CD4-positive, alpha-beta memory T cell (primary cell): ENCODE measurements at regions not wholly inside any gene's neighbourhood (a gene's known extent, or its start where the extent isn't known, plus 50 kb on each side); places are given as distances from the start of the nearest gene placed in this dataset.
"Not testable (repeated sequence)": the region's sequence is repeated elsewhere in the genome, so short reads cannot be mapped to it uniquely, and the experiment has no call there.

ENCODE experiments used
- CTCF ChIA-PET: fragments of 350-600 bp; sonication (Branson Sonifier 250); formaldehyde crosslinking; loops from one replicate; lab custom pipeline; 2021; ENCODE audit warnings: inconsistent platforms; ENCODE audit not compliant: partially characterized antibody; lab: Charles Lee
- POLR2A ChIA-PET: fragments of 350-600 bp; sonication (Branson Sonifier 250); formaldehyde crosslinking; loops from one replicate; lab custom pipeline; 2021; ENCODE audit not compliant: partially characterized antibody; lab: Charles Lee
- DNase-seq, 5 donors: peaks; one replicate each; pipeline versions ENCODE4 v3.0.0 to v3.0.0-alpha.2; 2020 to 2022; ENCODE audit warnings: mixed read lengths in 1 of 5
- H3K27ac ChIP-seq: one replicate; pipeline ENCODE4 v1.7.0; 2013; ENCODE audit warnings: low read depth, low read length
- H3K27me3 ChIP-seq: 2 replicates; pipeline ENCODE4 v1.7.0; 2013; ENCODE audit warnings: mild to moderate bottlenecking, low read length, moderate library complexity; ENCODE audit not compliant: insufficient read depth
- H3K36me3 ChIP-seq: 2 replicates; pipeline ENCODE4 v1.7.0; 2013; ENCODE audit warnings: mild to moderate bottlenecking, low read length, moderate library complexity; ENCODE audit not compliant: insufficient read depth
- H3K4me1 ChIP-seq: 2 replicates; pipeline ENCODE4 v1.7.0; 2013; ENCODE audit warnings: mild to moderate bottlenecking, low read length, moderate library complexity; ENCODE audit not compliant: insufficient read depth
- H3K4me3 ChIP-seq, 2 donors: one replicate each; pipeline ENCODE4 v1.7.0; 2013; ENCODE audit warnings: low read length in 2 of 2, mild to moderate bottlenecking in 1 of 2
- H3K9me3 ChIP-seq, 2 donors: one replicate each; pipeline ENCODE4 v1.7.0; 2013; ENCODE audit warnings: low read length in 2 of 2, control low read depth in 1 of 2; ENCODE audit not compliant: control insufficient read depth in 1 of 2
- H3K27ac Mint-ChIP-seq, 7 donors: one replicate each; pipeline ENCODE4 v1.8.0; 2020 to 2021; ENCODE audit warnings: mixed read lengths in 7 of 7, mild to moderate bottlenecking in 6 of 7, inconsistent platforms in 3 of 7, moderate library complexity in 3 of 7
- H3K27me3 Mint-ChIP-seq, 2 donors: one replicate each; pipeline ENCODE4 v1.8.0; 2020 to 2021; ENCODE audit warnings: mixed read lengths in 2 of 2
- H3K36me3 Mint-ChIP-seq, 2 donors: one replicate each; pipeline ENCODE4 v1.8.0; 2020 to 2021; ENCODE audit warnings: mixed read lengths in 2 of 2, inconsistent platforms in 1 of 2, mild to moderate bottlenecking in 1 of 2
- H3K4me1 Mint-ChIP-seq, 4 donors: one replicate each; pipeline ENCODE4 v1.8.0; 2020 to 2021; ENCODE audit warnings: mixed read lengths in 4 of 4, mild to moderate bottlenecking in 1 of 4
- H3K4me3 Mint-ChIP-seq, 8 donors: one replicate each; pipeline ENCODE4 v1.8.0; 2020 to 2021; ENCODE audit warnings: mixed read lengths in 8 of 8, mild to moderate bottlenecking in 7 of 8, moderate library complexity in 6 of 8, inconsistent platforms in 3 of 8
- H3K9me3 Mint-ChIP-seq, 8 donors: one replicate each; pipeline ENCODE4 v1.8.0; 2020 to 2021; ENCODE audit warnings: mixed read lengths in 8 of 8, mild to moderate bottlenecking in 5 of 8, inconsistent platforms in 3 of 8, moderate library complexity in 1 of 8
- intact Hi-C: fragments of 100-400 bp; cut with micrococcal nuclease; formaldehyde crosslinking; loops from one replicate; pipeline ENCODE4 v1.15.1; 2023

GRCh38 chr2:131673400-131674173, 145.9 kb downstream of the CCDC74A start:
- Mint-ChIP-seq H3K27me3 (peaks cover 6 to 18% of the 10 kb centered on the region in 2 donors), H3K4me1 (peaks cover 4 to 7% (median 5%) of the 10 kb centered on the region in 4 donors), H3K4me3 (peak overlapping the region; percentile 44 to 78 (median 70)), H3K27ac (no peak overlapping the region), H3K9me3 (peaks cover 0 to 5% (median 0%) of the 10 kb centered on the region in 8 donors), H3K36me3 (no peaks in the 10 kb centered on the region)
- DNase-seq = peak; percentile 39 to 66 (median 52)
- ChIA-PET CTCF (interaction anchor here (0.7 to 3.9 kb wide), 13 partner anchors 9 to 579 kb away, joined by 3 to 72 read pairs (median 9); partner anchors contain the start of gene MZT2A), POLR2A (interaction anchor here (1.2 to 2.5 kb wide), 4 partner anchors 9 to 520 kb away, joined by 4 to 16 read pairs (median 5); partner anchors contain the start of gene MZT2A)
- Histone ChIP-seq H3K9me3 (no peaks in the 10 kb centered on the region), H3K27ac (no peak overlapping the region), H3K27me3 (peaks cover 12% of the 10 kb centered on the region), H3K4me3 (no peak overlapping the region), H3K36me3 (no peaks in the 10 kb centered on the region), H3K4me1 (peaks cover 17% of the 10 kb centered on the region)
- intact Hi-C loops = loop anchor here (1.0 kb wide), 1 partner anchor 260 kb away; no protein-coding TSS in a partner anchor

DNA sequence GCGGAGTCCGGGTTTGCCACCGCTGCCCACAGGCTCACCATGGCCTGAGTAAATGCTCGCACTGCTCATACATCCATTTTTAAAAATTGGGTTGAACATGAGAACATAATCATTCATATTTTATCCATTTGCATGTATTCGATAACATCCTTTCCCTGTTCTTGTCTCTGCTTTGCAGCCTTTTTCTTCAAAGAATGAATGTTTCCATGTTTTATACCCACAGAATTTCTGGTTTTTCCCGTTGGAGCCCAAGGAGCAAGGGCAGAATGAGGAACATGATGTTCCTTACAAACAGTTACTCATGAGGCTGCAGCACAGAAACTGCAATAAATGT, 146.5 kb downstream of the CCDC74A start:
- no peak overlapping the region for H3K27ac ChIP-seq
- H3K4me1 ChIP-seq = peaks cover 17% of the 10 kb centered on the region
- Mint-ChIP-seq H3K4me1 (peaks cover 4 to 7% (median 5%) of the 10 kb centered on the region in 4 donors), H3K9me3 (no peaks in the 10 kb centered on the region), H3K4me3 (peak overlapping the region; percentile 35 to 78 (median 67)), H3K27me3 (peaks cover 3 to 18% of the 10 kb centered on the region in 2 donors), H3K27ac (no peak overlapping the region), H3K36me3 (no peaks in the 10 kb centered on the region)
- DNase-seq = no peak
- ChIA-PET POLR2A (interaction anchor here (1.5 to 2.5 kb wide), 3 partner anchors 8 to 182 kb away, joined by 5 to 16 read pairs (median 5); partner anchors contain the start of gene MZT2A), CTCF (interaction anchor here (0.8 to 3.9 kb wide), 11 partner anchors 8 to 580 kb away, joined by 3 to 72 read pairs (median 9); no protein-coding TSS in a partner anchor)
- no peak overlapping the region for H3K4me3 ChIP-seq
- no peaks in the 10 kb centered on the region for H3K9me3 ChIP-seq
- intact Hi-C loops = no loop called here
- H3K27me3 ChIP-seq = peaks cover 12% of the 10 kb centered on the region
- H3K36me3 ChIP-seq = no peaks in the 10 kb centered on the region

GRCh38 chr2:131681611-131682121, 154.0 kb downstream of the CCDC74A start:
- peak overlapping the region; percentile 31 for H3K27ac ChIP-seq
- not testable (repeated sequence) for H3K27me3 ChIP-seq, H3K36me3 Mint-ChIP-seq, H3K9me3 Mint-ChIP-seq, H3K36me3 ChIP-seq, H3K27me3 Mint-ChIP-seq, DNase-seq, H3K9me3 ChIP-seq
- peak overlapping the region; percentile 85 to 95 (median 90) for H3K4me3 Mint-ChIP-seq
- peak overlapping the region; percentile 51 to 61 for H3K4me3 ChIP-seq
- intact Hi-C loops = loop anchor here (5.0 kb wide), 1 partner anchor 954 kb away; the partner anchor contains the start of gene GPR148
- H3K4me1 Mint-ChIP-seq = peaks cover 30 to 49% (median 31%) of the 10 kb centered on the region in 4 donors
- ChIA-PET POLR2A (interaction anchor here (1.3 to 1.9 kb wide), 3 partner anchors 9 to 577 kb away, joined by 5 to 16 read pairs (median 12); partner anchors contain the start of genes MZT2A and PLEKHB2), CTCF (interaction anchor here (1.8 to 2.7 kb wide), 4 partner anchors 9 to 189 kb away, joined by 6 to 72 read pairs (median 12); partner anchors contain the start of gene MZT2A)
- H3K27ac Mint-ChIP-seq = peak overlapping the region in 4 of 7 donors; percentile 13 to 86 (median 54)
- peaks cover 25% of the 10 kb centered on the region for H3K4me1 ChIP-seq

DNA sequence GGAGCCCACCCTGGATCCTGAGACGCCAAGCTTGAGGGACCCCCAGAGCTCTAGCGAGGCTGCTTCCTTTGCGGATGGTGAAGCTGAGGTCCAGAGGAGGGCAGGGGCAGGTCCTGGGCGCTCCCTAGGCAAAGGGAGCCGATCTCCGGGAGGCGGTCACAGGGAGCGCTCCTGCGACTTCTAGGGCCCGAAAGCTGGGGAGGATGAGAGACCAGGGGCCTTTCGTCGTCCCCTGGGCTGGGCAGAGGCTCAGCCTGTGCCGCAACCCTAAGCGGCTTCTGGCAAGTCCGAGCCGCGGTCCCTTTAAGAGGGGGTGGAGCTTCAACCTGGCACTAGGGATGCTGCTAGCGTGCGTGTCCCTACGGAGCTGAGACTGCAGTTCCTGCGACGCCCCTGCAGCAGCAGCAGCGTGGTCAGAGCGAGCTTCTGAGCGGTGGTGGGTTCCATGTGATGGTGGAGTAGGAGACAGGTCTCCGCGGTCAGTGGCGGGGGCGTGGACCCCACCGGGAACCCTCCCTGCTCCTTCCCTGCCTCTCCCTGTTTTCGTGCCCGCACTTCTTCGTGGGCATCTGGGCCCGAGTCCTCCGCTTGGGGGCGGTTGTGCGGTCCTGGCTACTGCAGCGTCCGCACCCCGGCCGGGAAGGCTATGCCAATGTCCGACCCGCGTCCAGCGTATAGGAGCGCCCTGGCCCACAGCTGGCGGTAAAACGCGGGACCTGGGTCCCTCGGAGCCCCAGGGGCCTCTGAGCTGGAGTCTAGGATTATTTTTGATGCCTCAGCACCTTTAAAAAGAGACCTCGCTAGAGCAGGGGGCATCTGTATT, 154.6 kb downstream of the CCDC74A start:
- H3K27me3 ChIP-seq = no peaks in the 10 kb centered on the region
- peak; percentile 49 to 79 (median 63) for DNase-seq
- Mint-ChIP-seq H3K9me3 (no peaks in the 10 kb centered on the region), H3K27ac (peak overlapping the region; percentile 51 to 93 (median 89)), H3K4me1 (peaks cover 32 to 49% (median 33%) of the 10 kb centered on the region in 4 donors), H3K27me3 (no peaks in the 10 kb centered on the region), H3K4me3 (peak overlapping the region; percentile 85 to 95 (median 90)), H3K36me3 (peaks cover 0 to 5% of the 10 kb centered on the region in 2 donors)
- H3K4me1 ChIP-seq = peaks cover 25% of the 10 kb centered on the region
- POLR2A ChIA-PET = interaction anchor here (1.3 to 1.9 kb wide), 3 partner anchors 9 to 578 kb away, joined by 5 to 16 read pairs (median 12); partner anchors contain the start of genes MZT2A and PLEKHB2
- CTCF ChIA-PET = interaction anchor here (1.8 to 2.7 kb wide), 4 partner anchors 9 to 189 kb away, joined by 6 to 72 read pairs (median 12); partner anchors contain the start of gene MZT2A
- no peaks in the 10 kb centered on the region for H3K9me3 ChIP-seq
- peak overlapping the region; percentile 51 to 61 for H3K4me3 ChIP-seq
- H3K27ac ChIP-seq = peak overlapping the region; percentile 31
- H3K36me3 ChIP-seq = no peaks in the 10 kb centered on the region
- intact Hi-C loops = loop anchor here (5.0 kb wide), 1 partner anchor 955 kb away; the partner anchor contains the start of gene GPR148

GRCh38 chr2:131682945-131683330, 155.2 kb downstream of the CCDC74A start:
- not testable (repeated sequence) for H3K9me3 ChIP-seq, H3K36me3 ChIP-seq, H3K36me3 Mint-ChIP-seq, H3K27me3 ChIP-seq, H3K27me3 Mint-ChIP-seq, H3K9me3 Mint-ChIP-seq
- H3K27ac Mint-ChIP-seq = peak overlapping the region in 6 of 7 donors; percentile 59 to 91 (median 78)
- POLR2A ChIA-PET = interaction anchor here (1.3 to 1.9 kb wide), 3 partner anchors 10 to 578 kb away, joined by 5 to 16 read pairs (median 12); partner anchors contain the start of genes MZT2A and PLEKHB2
- CTCF ChIA-PET = interaction anchor here (1.8 to 2.7 kb wide), 4 partner anchors 8 to 190 kb away, joined by 6 to 72 read pairs (median 12); partner anchors contain the start of gene MZT2A
- H3K4me1 ChIP-seq = peaks cover 25% of the 10 kb centered on the region
- peak overlapping the region; percentile 21 for H3K27ac ChIP-seq
- peak overlapping the region; percentile 51 to 61 for H3K4me3 ChIP-seq
- peak in 3 of 5 donors; percentile 10 to 29 (median 24) for DNase-seq
- intact Hi-C loops = loop anchor here (5.0 kb wide), 1 partner anchor 956 kb away; the partner anchor contains the start of gene GPR148
- H3K4me1 Mint-ChIP-seq = peaks cover 32 to 49% (median 33%) of the 10 kb centered on the region in 4 donors
- peak overlapping the region; percentile 85 to 95 (median 90) for H3K4me3 Mint-ChIP-seq

- DNase-seq, POLR2A ChIA-PET, H3K9me3 Mint-ChIP-seq, H3K27me3 ChIP-seq, H3K36me3 ChIP-seq, H3K27ac ChIP-seq, H3K27me3 Mint-ChIP-seq, H3K4me3 ChIP-seq, H3K9me3 ChIP-seq: not testable (repeated sequence)
- intact Hi-C loops = loop anchor here (5.0 kb wide), 1 partner anchor 957 kb away; the partner anchor contains the start of gene GPR148
- Mint-ChIP-seq H3K27ac (peak overlapping the region in 3 of 7 donors; percentile 9 to 78 (median 17)), H3K4me3 (peak overlapping the region in 4 of 8 donors; percentile 8 to 93 (median 22)), H3K36me3 (peaks cover 10 to 14% of the 10 kb centered on the region in 2 donors), H3K4me1 (peaks cover 32 to 49% (median 33%) of the 10 kb centered on the region in 4 donors)
- CTCF ChIA-PET = interaction anchor here (0.8 to 1.0 kb wide), 2 partner anchors 11 to 12 kb away, joined by 3 to 4 read pairs; no protein-coding TSS in a partner anchor
- H3K4me1 ChIP-seq = peaks cover 25% of the 10 kb centered on the region
Measured at GRCh38 chr2:131684631-131685316, 157.1 kb downstream of the CCDC74A start.
